Activated CD8-positive, alpha-beta T cell treated with anti-CD3 and anti-CD28 coated beads for 36 hours (primary cell): ENCODE measurements at regions not wholly inside any gene's neighbourhood (a gene's known extent, or its start where the extent isn't known, plus 50 kb on each side); places are given as distances from the start of the nearest gene placed in this dataset.

Experiments
- ATAC-seq: fragments of 200-7000 bp; cut with Tn5 transposase; one replicate; pipeline ENCODE4 v1.10.0; 2021; ENCODE audit warnings: mild to moderate bottlenecking, moderate library complexity
- CTCF ChIA-PET: fragments of 350-600 bp; sonication (Branson Sonifier 250); formaldehyde crosslinking; loops from one replicate; lab custom pipeline; 2021; ENCODE audit warnings: antibody characterized with exemption; lab: Charles Lee
- POLR2A ChIA-PET: fragments of 350-600 bp; sonication (Branson Sonifier 250); formaldehyde crosslinking; loops from one replicate; lab custom pipeline; 2021; ENCODE audit warnings: antibody characterized with exemption; lab: Charles Lee
- DNase-seq: peaks from one replicate; pipeline ENCODE4 v3.0.0-alpha.2; 2020
- H3K27ac Mint-ChIP-seq: one replicate; pipeline ENCODE4 v1.8.0; 2021; ENCODE audit warnings: mild to moderate bottlenecking, mixed read lengths
- H3K27me3 Mint-ChIP-seq: one replicate; pipeline ENCODE4 v1.8.0; 2021; ENCODE audit warnings: mixed read lengths
- H3K36me3 Mint-ChIP-seq: one replicate; pipeline ENCODE4 v1.8.0; 2021; ENCODE audit warnings: low read depth, mixed read lengths
- H3K4me1 Mint-ChIP-seq: one replicate; pipeline ENCODE4 v1.8.0; 2021; ENCODE audit warnings: low read depth, mixed read lengths
- H3K4me3 Mint-ChIP-seq: one replicate; pipeline ENCODE4 v1.8.0; 2021; ENCODE audit warnings: mild to moderate bottlenecking, moderate library complexity, mixed read lengths
- H3K9me3 Mint-ChIP-seq: one replicate; pipeline ENCODE4 v1.8.0; 2021; ENCODE audit warnings: mixed read lengths
- intact Hi-C: fragments of 100-400 bp; cut with micrococcal nuclease; formaldehyde crosslinking; loops from one replicate; pipeline ENCODE4 v1.10.0; 2022
- TF ChIP-seq, protein P1 (sequence below): fragments of 200-600 bp; IDR thresholded peaks from one replicate; pipeline ENCODE4 v1.8.0; 2022; ENCODE audit warnings: antibody characterized with exemption, mild to moderate bottlenecking

DNA sequence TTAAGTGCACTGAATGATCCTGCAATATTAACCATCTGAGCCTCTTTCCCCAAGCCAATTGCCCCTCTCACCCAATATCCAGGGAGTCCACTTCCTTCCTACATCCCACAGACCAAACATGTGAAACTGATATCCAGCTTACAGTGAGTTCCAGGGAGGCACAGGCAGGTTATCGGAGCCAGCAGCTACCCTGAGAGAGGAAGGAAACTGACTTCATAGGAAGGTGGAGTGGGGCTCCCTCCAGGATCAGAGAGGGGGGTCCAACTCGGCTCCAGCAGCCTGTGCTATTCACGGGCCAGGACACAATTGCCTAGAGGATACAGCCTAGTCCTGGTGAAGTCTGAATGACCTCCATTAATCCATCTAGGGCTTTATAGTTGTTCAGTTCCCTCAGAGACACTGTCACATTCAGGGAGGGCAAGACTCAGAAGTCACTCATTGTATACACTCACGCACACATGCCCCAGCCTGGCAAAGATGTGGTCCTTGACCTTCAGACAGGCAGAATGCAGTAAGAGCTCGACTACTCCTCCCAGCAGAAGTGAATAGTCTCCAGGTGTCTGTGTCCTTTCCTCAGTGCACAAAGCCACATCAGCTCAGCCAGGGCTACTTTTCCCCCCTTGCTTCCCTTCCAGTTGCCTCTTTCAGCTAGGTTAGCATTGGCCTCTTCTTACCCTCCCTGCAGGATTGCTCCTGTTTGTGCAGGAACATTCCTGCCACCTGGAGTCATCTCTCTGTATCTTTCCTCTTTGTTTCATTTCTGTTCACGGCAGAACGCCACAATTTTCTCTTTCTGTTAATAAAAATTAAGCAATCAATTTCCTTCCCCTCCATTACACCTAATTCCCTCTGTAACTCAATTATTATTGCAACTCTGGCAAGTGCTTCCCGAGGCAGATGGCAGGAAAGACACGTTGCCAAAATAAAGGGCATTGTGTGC, 501.7 kb downstream of the ARHGEF28 start:
- intact Hi-C loops = no loop called here
- Mint-ChIP-seq H3K9me3 (no peaks in the 10 kb centered on the region), H3K4me1 (no peaks in the 10 kb centered on the region), H3K4me3 (no peak overlapping the region), H3K36me3 (no peaks in the 10 kb centered on the region), H3K27ac (no peak overlapping the region), H3K27me3 (peaks cover 6% of the 10 kb centered on the region)
- ChIA-PET CTCF (no interaction called here), POLR2A (no interaction called here)
- DNase-seq (no peak), ATAC-seq (no peak)
- TF ChIP-seq, protein P1, sequence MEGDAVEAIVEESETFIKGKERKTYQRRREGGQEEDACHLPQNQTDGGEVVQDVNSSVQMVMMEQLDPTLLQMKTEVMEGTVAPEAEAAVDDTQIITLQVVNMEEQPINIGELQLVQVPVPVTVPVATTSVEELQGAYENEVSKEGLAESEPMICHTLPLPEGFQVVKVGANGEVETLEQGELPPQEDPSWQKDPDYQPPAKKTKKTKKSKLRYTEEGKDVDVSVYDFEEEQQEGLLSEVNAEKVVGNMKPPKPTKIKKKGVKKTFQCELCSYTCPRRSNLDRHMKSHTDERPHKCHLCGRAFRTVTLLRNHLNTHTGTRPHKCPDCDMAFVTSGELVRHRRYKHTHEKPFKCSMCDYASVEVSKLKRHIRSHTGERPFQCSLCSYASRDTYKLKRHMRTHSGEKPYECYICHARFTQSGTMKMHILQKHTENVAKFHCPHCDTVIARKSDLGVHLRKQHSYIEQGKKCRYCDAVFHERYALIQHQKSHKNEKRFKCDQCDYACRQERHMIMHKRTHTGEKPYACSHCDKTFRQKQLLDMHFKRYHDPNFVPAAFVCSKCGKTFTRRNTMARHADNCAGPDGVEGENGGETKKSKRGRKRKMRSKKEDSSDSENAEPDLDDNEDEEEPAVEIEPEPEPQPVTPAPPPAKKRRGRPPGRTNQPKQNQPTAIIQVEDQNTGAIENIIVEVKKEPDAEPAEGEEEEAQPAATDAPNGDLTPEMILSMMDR = no peak

DNA sequence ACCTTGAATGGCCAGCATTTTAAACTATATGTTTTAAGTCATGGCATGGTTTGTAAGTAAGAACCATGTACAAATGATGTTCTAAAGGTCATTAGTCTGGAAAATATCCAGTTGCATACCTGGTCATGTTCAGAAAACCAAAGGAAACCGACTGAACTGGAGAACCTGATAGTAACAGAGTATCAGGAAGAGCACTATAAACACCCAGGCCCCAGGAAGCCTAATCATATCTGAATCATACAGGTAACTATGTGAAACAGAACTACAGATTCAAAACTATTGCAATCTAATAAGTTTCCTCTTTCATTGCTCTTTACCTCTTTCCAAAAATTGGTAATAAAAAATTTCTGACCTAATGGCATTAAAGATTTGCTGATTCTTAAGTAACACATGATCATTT, 500.3 kb downstream of the ARHGEF28 start:
- no peak for DNase-seq
- TF ChIP-seq, protein P1 = no peak
- Mint-ChIP-seq H3K27ac (no peak overlapping the region), H3K4me1 (no peaks in the 10 kb centered on the region), H3K36me3 (no peaks in the 10 kb centered on the region), H3K27me3 (peaks cover 9% of the 10 kb centered on the region), H3K4me3 (no peak overlapping the region), H3K9me3 (no peaks in the 10 kb centered on the region)
- intact Hi-C loops = no loop called here
- no peak for ATAC-seq
- CTCF ChIA-PET = no interaction called here
- POLR2A ChIA-PET = no interaction called here

DNA sequence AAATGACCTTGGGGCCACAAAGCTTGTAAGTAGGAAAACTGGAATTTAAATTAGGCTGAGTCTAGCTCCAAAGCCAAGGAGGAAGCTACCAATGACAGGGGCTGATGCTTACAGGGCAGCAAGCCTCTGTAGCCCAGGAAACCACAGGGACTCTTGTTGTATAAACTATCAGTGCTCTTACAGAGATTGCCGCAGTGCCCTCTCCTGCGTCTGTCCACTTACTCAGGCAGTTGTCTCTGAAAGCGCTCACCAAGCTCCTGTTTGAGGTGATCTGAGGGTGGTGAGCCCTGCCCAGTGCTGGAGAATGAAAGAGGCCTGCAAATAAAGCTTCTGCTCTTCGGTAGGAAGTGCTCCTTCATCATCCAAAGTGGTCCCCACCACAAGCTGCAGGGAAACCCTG, 498.8 kb downstream of the ARHGEF28 start:
- no peaks in the 10 kb centered on the region for H3K4me1 Mint-ChIP-seq
- no peak for ATAC-seq
- no peaks in the 10 kb centered on the region for H3K9me3 Mint-ChIP-seq
- no peak overlapping the region for H3K27ac Mint-ChIP-seq
- intact Hi-C loops = no loop called here
- POLR2A ChIA-PET = no interaction called here
- CTCF ChIA-PET = interaction anchor here (1.8 kb wide), 1 partner anchor 10 kb away, joined by 5 read pairs; no protein-coding TSS in a partner anchor
- TF ChIP-seq, protein P1 = no peak
- H3K36me3 Mint-ChIP-seq = no peaks in the 10 kb centered on the region
- H3K27me3 Mint-ChIP-seq = peaks cover 9% of the 10 kb centered on the region
- DNase-seq = no peak
- H3K4me3 Mint-ChIP-seq = no peak overlapping the region

DNA sequence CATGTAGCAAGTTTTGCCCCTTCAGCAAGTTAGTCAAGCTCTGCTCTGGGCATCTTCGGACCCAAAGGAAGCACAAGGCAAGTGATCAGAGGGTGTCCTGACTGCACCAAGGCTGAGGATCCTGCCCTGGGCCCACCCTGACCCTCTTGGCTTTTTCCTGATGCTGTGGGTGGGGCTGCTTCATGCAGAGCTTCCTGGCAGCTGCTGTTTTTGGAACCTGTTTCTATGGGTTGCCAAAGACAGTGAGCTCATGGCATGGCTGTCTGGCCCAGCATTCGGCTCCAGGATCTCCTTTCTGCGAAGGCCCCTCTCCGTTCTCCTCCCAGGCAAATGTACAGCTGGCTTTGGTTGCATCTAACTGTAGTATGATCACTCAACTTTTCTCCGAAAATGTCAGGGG, 497.9 kb downstream of the ARHGEF28 start:
- no peak for ATAC-seq
- Mint-ChIP-seq H3K27ac (no peak overlapping the region), H3K4me3 (no peak overlapping the region), H3K36me3 (no peaks in the 10 kb centered on the region), H3K9me3 (no peaks in the 10 kb centered on the region), H3K27me3 (peaks cover 9% of the 10 kb centered on the region), H3K4me1 (no peaks in the 10 kb centered on the region)
- intact Hi-C loops = no loop called here
- no peak for DNase-seq
- ChIA-PET CTCF (interaction anchor here (1.8 kb wide), 1 partner anchor 11 kb away, joined by 5 read pairs; no protein-coding TSS in a partner anchor), POLR2A (interaction anchor here (0.5 to 1.0 kb wide), 2 partner anchors 28 to 1063 kb away, joined by 3 read pairs; no protein-coding TSS in a partner anchor)
- TF ChIP-seq, protein P1 = no peak

DNA sequence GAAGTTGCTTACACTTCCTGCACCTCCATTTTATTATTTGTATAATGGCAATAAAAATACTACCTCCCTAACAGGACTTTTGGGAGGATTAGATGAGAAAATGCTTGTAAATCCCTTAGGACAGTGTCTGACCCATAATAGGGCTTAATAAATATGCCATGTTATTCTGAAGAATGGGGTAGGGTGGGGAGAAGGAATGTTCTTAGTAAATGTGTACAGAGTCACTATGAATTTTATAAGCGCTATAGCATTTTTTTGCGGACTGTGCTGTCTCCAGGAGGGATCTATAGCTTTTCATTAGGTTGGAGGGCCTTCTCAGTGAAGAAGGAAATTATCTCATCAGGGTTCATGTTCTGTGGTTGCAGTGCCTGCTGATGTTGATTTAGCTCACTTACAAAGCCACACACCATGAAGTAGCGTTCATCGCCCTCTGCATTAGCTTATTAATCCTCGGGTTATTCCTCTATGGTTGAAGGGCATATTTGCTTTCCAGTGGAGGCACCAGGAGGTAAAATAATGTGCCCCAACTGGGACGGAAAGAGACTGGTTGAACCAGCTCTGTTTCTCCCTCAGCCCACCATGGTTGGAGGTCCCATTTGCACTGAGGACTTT, 497.1 kb downstream of the ARHGEF28 start:
- H3K36me3 Mint-ChIP-seq = no peaks in the 10 kb centered on the region
- intact Hi-C loops = no loop called here
- H3K9me3 Mint-ChIP-seq = no peaks in the 10 kb centered on the region
- no peaks in the 10 kb centered on the region for H3K4me1 Mint-ChIP-seq
- ChIA-PET POLR2A (no interaction called here), CTCF (no interaction called here)
- peaks cover 9% of the 10 kb centered on the region for H3K27me3 Mint-ChIP-seq
- DNase-seq (no peak), ATAC-seq (no peak)
- no peak overlapping the region for H3K27ac Mint-ChIP-seq
- TF ChIP-seq, protein P1 = no peak
- H3K4me3 Mint-ChIP-seq = no peak overlapping the region
